H9 (cell line): ENCODE measurements at regions not wholly inside any gene's neighbourhood (a gene's known extent, or its start where the extent isn't known, plus 50 kb on each side); places are given as distances from the start of the nearest gene placed in this dataset.

Experiments
- DNase-seq: peaks from one replicate; pipeline ENCODE4 v3.0.0-alpha.2; 2017
- H2AFZ ChIP-seq: one replicate; pipeline ENCODE4 v1.6.1; 2013; ENCODE audit warnings: mild to moderate bottlenecking, low read length, control low read depth, moderate library complexity
- H2AK5ac ChIP-seq: 2 replicates; pipeline ENCODE4 v1.6.1; 2013; ENCODE audit warnings: low read length, control low read depth, mixed read lengths; ENCODE audit not compliant: insufficient read length
- H2BK120ac ChIP-seq: one replicate; pipeline ENCODE4 v1.6.1; 2013; ENCODE audit warnings: low read depth, mild to moderate bottlenecking, low read length, control low read depth, inconsistent platforms; ENCODE audit not compliant: poor library complexity, severe bottlenecking
- H2BK12ac ChIP-seq: 2 replicates; pipeline ENCODE4 v1.6.1; 2013; ENCODE audit warnings: low read length, control low read depth, mixed read lengths, low read depth; ENCODE audit not compliant: insufficient read length
- H2BK15ac ChIP-seq: 2 replicates; pipeline ENCODE4 v1.6.1; 2013; ENCODE audit warnings: low read depth, low read length, control low read depth
- H2BK20ac ChIP-seq: one replicate; pipeline ENCODE4 v1.6.1; 2013; ENCODE audit warnings: low read depth, mild to moderate bottlenecking, low read length, control low read depth, inconsistent platforms; ENCODE audit not compliant: poor library complexity, severe bottlenecking
- H2BK5ac ChIP-seq: 2 replicates; pipeline ENCODE4 v1.6.1; 2013; ENCODE audit warnings: low read length, control low read depth, mixed read lengths; ENCODE audit not compliant: insufficient read length
- H3K14ac ChIP-seq: 2 replicates; pipeline ENCODE4 v1.6.1; 2013; ENCODE audit warnings: low read length, control low read depth; ENCODE audit not compliant: insufficient read depth
- H3K18ac ChIP-seq: 2 replicates; pipeline ENCODE4 v1.6.1; 2013; ENCODE audit warnings: low read depth, mild to moderate bottlenecking, mixed read lengths, low read length, control low read depth; ENCODE audit not compliant: insufficient read length
- H3K23ac ChIP-seq: 2 replicates; pipeline ENCODE4 v1.6.1; 2013; ENCODE audit warnings: low read length, control low read depth, mixed read lengths, low read depth; ENCODE audit not compliant: insufficient read length
- H3K23me2 ChIP-seq: 2 replicates; pipeline ENCODE4 v1.6.1; 2013; ENCODE audit warnings: low read depth, mild to moderate bottlenecking, mixed read lengths, low read length, control low read depth; ENCODE audit not compliant: insufficient read length, poor library complexity, severe bottlenecking
- H3K27ac ChIP-seq: 2 replicates; pipeline ENCODE4 v1.5.1; 2013; ENCODE audit warnings: low read length, control low read depth, mixed read lengths, low read depth; ENCODE audit not compliant: insufficient read length
- H3K27me3 ChIP-seq: 2 replicates; pipeline ENCODE4 v1.6.1; 2013; ENCODE audit warnings: low read length, control low read depth, inconsistent platforms; ENCODE audit not compliant: insufficient read depth
- H3K4ac ChIP-seq: 2 replicates; pipeline ENCODE4 v1.6.1; 2013; ENCODE audit warnings: low read depth, mild to moderate bottlenecking, control low read depth, inconsistent platforms, low read length, moderate library complexity
- H3K4me1 ChIP-seq: 2 replicates; pipeline ENCODE4 v1.6.1; 2013; ENCODE audit warnings: low read length, control low read depth, inconsistent platforms; ENCODE audit not compliant: insufficient read depth
- H3K4me2 ChIP-seq: 2 replicates; pipeline ENCODE4 v1.6.1; 2013; ENCODE audit warnings: low read length, control low read depth, mixed read lengths; ENCODE audit not compliant: insufficient read length, insufficient read depth
- H3K56ac ChIP-seq: 2 replicates; pipeline ENCODE4 v1.6.1; 2013; ENCODE audit warnings: low read depth, mild to moderate bottlenecking, mixed read lengths, low read length, control low read depth; ENCODE audit not compliant: insufficient read length
- H3K79me1 ChIP-seq: 2 replicates; pipeline ENCODE4 v1.6.1; 2013; ENCODE audit warnings: low read depth, mild to moderate bottlenecking, moderate library complexity, low read length, control low read depth, inconsistent platforms; ENCODE audit not compliant: insufficient read depth, poor library complexity, severe bottlenecking
- H3K79me2 ChIP-seq: 2 replicates; pipeline ENCODE4 v1.6.1; 2013; ENCODE audit warnings: low read length, control low read depth, inconsistent platforms; ENCODE audit not compliant: insufficient read depth
- H3K9ac ChIP-seq: 2 replicates; pipeline ENCODE4 v1.6.1; 2013; ENCODE audit warnings: low read length, control low read depth, mixed read lengths; ENCODE audit not compliant: insufficient read length; ENCODE audit errors: extremely low read depth
- H3K9me3 ChIP-seq: one replicate; pipeline ENCODE4 v1.6.1; 2013; ENCODE audit warnings: low read depth, low read length, inconsistent platforms; ENCODE audit not compliant: control insufficient read depth
- H3T11ph ChIP-seq: one replicate; pipeline ENCODE4 v1.6.1; 2013; ENCODE audit warnings: mild to moderate bottlenecking, low read length, control low read depth, inconsistent platforms
- H4K20me1 ChIP-seq: one replicate; pipeline ENCODE4 v1.6.1; 2013; ENCODE audit not compliant: control insufficient read depth, insufficient read length, insufficient read depth
- H4K5ac ChIP-seq: 2 replicates; pipeline ENCODE4 v1.6.1; 2013; ENCODE audit warnings: low read depth, mild to moderate bottlenecking, mixed read lengths, low read length, control low read depth; ENCODE audit not compliant: insufficient read length
- H4K8ac ChIP-seq: replicated peaks from 2 replicates; pipeline ENCODE4 v1.6.1; 2013; ENCODE audit warnings: low read length, control low read depth, mixed read lengths, low read depth; ENCODE audit not compliant: insufficient read length
- H4K91ac ChIP-seq: 2 replicates; pipeline ENCODE4 v1.6.1; 2013; ENCODE audit warnings: low read depth, mild to moderate bottlenecking, moderate library complexity, mixed read lengths, low read length, control low read depth; ENCODE audit not compliant: insufficient read length
- H3K27ac Mint-ChIP-seq, 3 experiments: 2 replicates in 2 of 3; 3 replicates in 1 of 3; pipeline ENCODE4 v1.8.0; 2020 to 2021; ENCODE audit warnings: mixed read lengths in 3 of 3, mild to moderate bottlenecking in 1 of 3, moderate library complexity in 1 of 3
- H3K27me3 Mint-ChIP-seq: 2 replicates; pipeline ENCODE4 v1.8.0; 2021; ENCODE audit warnings: low read depth, mild to moderate bottlenecking, moderate library complexity, mixed read lengths
- H3K36me3 Mint-ChIP-seq, 3 experiments: 2 replicates in 2 of 3; 3 replicates in 1 of 3; pipeline ENCODE4 v1.8.0; 2020 to 2021; ENCODE audit warnings: low read depth in 3 of 3, mixed read lengths in 3 of 3; ENCODE audit not compliant: insufficient read depth in 1 of 3
- H3K4me1 Mint-ChIP-seq, 2 experiments: 2 replicates each; pipeline ENCODE4 v1.8.0; 2020; ENCODE audit warnings: mixed read lengths in 2 of 2
- H3K4me3 Mint-ChIP-seq, 2 experiments: 2 replicates in 1 of 2; 3 replicates in 1 of 2; pipeline ENCODE4 v1.8.0; 2020 to 2021; ENCODE audit warnings: mild to moderate bottlenecking in 2 of 2, mixed read lengths in 2 of 2, moderate library complexity in 1 of 2
- H3K9me3 Mint-ChIP-seq, 2 experiments: 2 replicates in 1 of 2; 3 replicates in 1 of 2; pipeline ENCODE4 v1.8.0; 2020; ENCODE audit warnings: mild to moderate bottlenecking in 2 of 2, mixed read lengths in 2 of 2, moderate library complexity in 1 of 2
- CTCF ChIP-seq: fragments of 200-600 bp; sonication (generic); conservative IDR thresholded peaks from 3 replicates; pipeline ENCODE4 v1.8.0; 2021; ENCODE audit warnings: antibody characterized with exemption, mild to moderate bottlenecking
- WGBS: extraction: QIAGEN DNeasy Blood & Tissue Kit; methylation state at CpG from one replicate; pipeline ENCODE4 v1.1.7; 2013; ENCODE audit warnings: missing lambda C conversion rate, low lambda C conversion rate, mixed read lengths; ENCODE audit not compliant: insufficient read length; ENCODE audit errors: extremely low coverage; 5-methylcytosine and 5-hydroxymethylcytosine counted together

GRCh38 chr4:108263057-108263456 is 94.3 kb upstream of the LEF1 start:
- H2BK15ac ChIP-seq = no peak overlapping the region
- no peak overlapping the region for H2AFZ ChIP-seq
- H3K18ac ChIP-seq = no peak overlapping the region
- H2BK120ac ChIP-seq = no peak overlapping the region
- no peak overlapping the region for H4K91ac ChIP-seq
- H4K8ac ChIP-seq = no peak overlapping the region
- H3K9ac ChIP-seq = no peak overlapping the region
- peaks cover 6 to 7% of the 10 kb centered on the region in 2 experiments for H3K4me1 Mint-ChIP-seq
- no peak for TF ChIP-seq CTCF
- H3K79me2 ChIP-seq = no peaks in the 10 kb centered on the region
- H3K23ac ChIP-seq = no peak overlapping the region
- H3K56ac ChIP-seq = no peak overlapping the region
- H3K23me2 ChIP-seq = no peaks in the 10 kb centered on the region
- no peak overlapping the region for H3K4ac ChIP-seq
- H3K27ac ChIP-seq = no peak overlapping the region
- H2BK5ac ChIP-seq = no peak overlapping the region
- H2BK20ac ChIP-seq = no peak overlapping the region
- H3K14ac ChIP-seq = no peak overlapping the region
- no peaks in the 10 kb centered on the region for H4K20me1 ChIP-seq
- peaks cover 8% of the 10 kb centered on the region for H3K27me3 Mint-ChIP-seq
- H3K9me3 ChIP-seq = no peaks in the 10 kb centered on the region
- no peak for DNase-seq
- no peak overlapping the region for H3K4me2 ChIP-seq
- no peaks in the 10 kb centered on the region for H3K79me1 ChIP-seq
- peaks cover 5% of the 10 kb centered on the region; the same call in 1 of the 2 replicates for H3K4me1 ChIP-seq
- H3K36me3 Mint-ChIP-seq = no peaks in the 10 kb centered on the region; a peak in 1 of 7 replicates
- no peak overlapping the region for H3K4me3 Mint-ChIP-seq
- 0 out of 5 replicates have a peak, but pooled peaks cover 1 to 2% of the 10 kb centered on the region in 2 experiments for H3K9me3 Mint-ChIP-seq
- no peak overlapping the region for H3K27ac Mint-ChIP-seq
- no peak overlapping the region for H2BK12ac ChIP-seq
- WGBS = no CpG with 5 or more reads among the region's 1 CpG
- no peak overlapping the region for H2AK5ac ChIP-seq
- no peak overlapping the region for H3T11ph ChIP-seq
- H4K5ac ChIP-seq = no peak overlapping the region
- no peaks in the 10 kb centered on the region for H3K27me3 ChIP-seq
